ENCODE measurements at regions not wholly inside any gene's neighbourhood (a gene's known extent, or its start where the extent isn't known, plus 50 kb on each side); places are given as distances from the start of the nearest gene placed in this dataset.

- no peak overlapping the region for H3K27ac ChIP-seq (ENCODE audit: extremely low read depth, low read depth, low read length)
- H3K9me3 ChIP-seq (ENCODE audit: control insufficient read depth, insufficient read depth, low read depth, low read length), result no peaks in the 10 kb centered on the region
- TF ChIP-seq ZNF157 (tag by site-specific recombination; IDR thresholded peaks at IDR 0.05) (no peak), ZNF133 (tag by site-specific recombination; IDR thresholded peaks at IDR 0.05) (no peak), KLF7 (tag by site-specific recombination; IDR thresholded peaks at IDR 0.05; ENCODE audit: borderline replicate concordance) (no peak)
- H3K4me1 ChIP-seq (ENCODE audit: control insufficient read depth, insufficient read depth, low read length), result no peaks in the 10 kb centered on the region
- ChIA-PET POLR2A (no interaction called here), CTCF (no interaction called here)
- no peak overlapping the region for H3K4me3 ChIP-seq (ENCODE audit: low read depth, low read length)
- no peaks in the 10 kb centered on the region for H3K36me3 ChIP-seq (ENCODE audit: control insufficient read depth in 2 of 2, insufficient read depth in 1 of 2, low read length in 2 of 2)
Observed at GRCh38 chr9:13386316-13386715, 106.8 kb upstream of the MPDZ start.

- no peak for TF ChIP-seq ZNF76 (tag by site-specific recombination; IDR thresholded peaks at IDR 0.05; ENCODE audit: borderline replicate concordance, low read depth)
- no peak for TF ChIP-seq GLIS1 (tag by site-specific recombination; IDR thresholded peaks at IDR 0.05)
- no peak for TF ChIP-seq REST (tag by site-specific recombination; IDR thresholded peaks at IDR 0.05)
- no peak for TF ChIP-seq ZNF18 (tag by site-specific recombination; IDR thresholded peaks at IDR 0.05)
- TF ChIP-seq ZNF670 (tag by site-specific recombination; IDR thresholded peaks at IDR 0.05; ENCODE audit: low read depth), result no peak
- TF ChIP-seq KLF17 (tag by site-specific recombination; IDR thresholded peaks at IDR 0.05), result no peak
- Histone ChIP-seq H3K36me3 (ENCODE audit: control insufficient read depth in 2 of 2, insufficient read depth in 1 of 2, low read length in 2 of 2) (no peaks in the 10 kb centered on the region), H3K27ac (ENCODE audit: extremely low read depth, low read depth, low read length) (no peak overlapping the region), H3K9me3 (ENCODE audit: control insufficient read depth, insufficient read depth, low read depth, low read length) (no peaks in the 10 kb centered on the region), H3K4me3 (ENCODE audit: low read depth, low read length) (no peak overlapping the region), H3K4me1 (ENCODE audit: control insufficient read depth, insufficient read depth, low read length) (no peaks in the 10 kb centered on the region)
- POLR2A ChIA-PET, result no interaction called here
- CTCF ChIA-PET, result no interaction called here
Observed at GRCh38 chr9:13383855-13384254, 104.4 kb upstream of the MPDZ start.

- TF ChIP-seq ZBTB10 (tag by site-specific recombination; IDR thresholded peaks at IDR 0.05), result no peak
- TF ChIP-seq KLF9 (tag by site-specific recombination; IDR thresholded peaks at IDR 0.05; ENCODE audit: low read depth), result no peak
- TF ChIP-seq ZSCAN23 (tag by site-specific recombination; IDR thresholded peaks at IDR 0.05), result no peak
- Histone ChIP-seq H3K4me3 (ENCODE audit: low read depth, low read length) (no peak overlapping the region), H3K9me3 (ENCODE audit: control insufficient read depth, insufficient read depth, low read depth, low read length) (no peaks in the 10 kb centered on the region), H3K4me1 (ENCODE audit: control insufficient read depth, insufficient read depth, low read length) (no peaks in the 10 kb centered on the region), H3K27ac (ENCODE audit: extremely low read depth, low read depth, low read length) (no peak overlapping the region), H3K36me3 (ENCODE audit: control insufficient read depth in 2 of 2, insufficient read depth in 1 of 2, low read length in 2 of 2) (no peaks in the 10 kb centered on the region)
- CTCF ChIA-PET, result interaction anchor here (0.6 kb wide), 1 partner anchor 31 kb away, joined by 3 read pairs; no protein-coding TSS in a partner anchor
- POLR2A ChIA-PET, result no interaction called here
Observed at GRCh38 chr9:13383216-13383615, 103.7 kb upstream of the MPDZ start.

All from HEK293 (cell line).